SK-N-SH (cell line): ENCODE measurements at regions not wholly inside any gene's neighbourhood (a gene's known extent, or its start where the extent isn't known, plus 50 kb on each side); places are given as distances from the start of the nearest gene placed in this dataset.

ENCODE experiments used
- CTCF ChIA-PET: fragments of 300-600, 350-600 bp; formaldehyde crosslinking; extraction: SDS; loops from one replicate; lab custom pipeline; 2021; lab: Yijun Ruan, JAX
- POLR2A ChIA-PET: fragments of 350-600 bp; sonication (Branson Sonifier 250); formaldehyde crosslinking; extraction: SDS; loops from one replicate; lab custom pipeline; 2020; ENCODE audit warnings: antibody characterized with exemption, inconsistent platforms; lab: Yijun Ruan, JAX
- DNase-seq: peaks from one replicate; pipeline ENCODE4 v3.0.0; 2012
- H2AFZ ChIP-seq: fragments of 200-600 bp; sonication (generic); 2 replicates; pipeline ENCODE4 v1.8.1; 2016; ENCODE audit warnings: antibody characterized with exemption, mild to moderate bottlenecking, low read depth
- H3F3A ChIP-seq: fragments of 200-600 bp; sonication (generic); replicated peaks from 2 replicates; pipeline ENCODE3; 2016; ENCODE audit warnings: antibody characterized with exemption, mild to moderate bottlenecking; ENCODE audit not compliant: insufficient read depth
- H3K27ac ChIP-seq, 2 experiments: fragments of 200-500 bp in 1 of 2; fragments of 200-600 bp in 1 of 2; sonication (Bioruptor generic) in 1 of 2; sonication (generic), shearing (Covaris generic) in 1 of 2; 2 replicates each; pipeline versions ENCODE4 v1.5.1 to v1.6.1; 2014 to 2016; ENCODE audit warnings: low read depth in 2 of 2, inconsistent platforms in 1 of 2, low read length in 1 of 2, mild to moderate bottlenecking in 1 of 2, mixed read lengths in 1 of 2
- H3K27me3 ChIP-seq: fragments of 200-600 bp; sonication (generic), shearing (Covaris generic); 2 replicates; pipeline ENCODE4 v1.6.1; 2016; ENCODE audit warnings: mixed run types; ENCODE audit not compliant: insufficient read depth
- H3K36me3 ChIP-seq, 2 experiments: fragments of 200-500 bp in 1 of 2; fragments of 200-600 bp in 1 of 2; sonication (Bioruptor generic) in 1 of 2; sonication (generic) in 1 of 2; replicated peaks in 1 of 2; 2 replicates each; pipeline versions ENCODE3 to v1.5.1; 2014 to 2016; ENCODE audit warnings: low read length in 1 of 2, mild to moderate bottlenecking in 1 of 2; ENCODE audit not compliant: insufficient read depth in 2 of 2, control insufficient read depth in 1 of 2
- H3K4me1 ChIP-seq, 2 experiments: fragments of 200-500 bp in 1 of 2; fragments of 200-600 bp in 1 of 2; sonication (Bioruptor generic) in 1 of 2; sonication (generic), shearing (Covaris generic) in 1 of 2; 2 replicates each; pipeline versions ENCODE4 v1.5.1 to v1.6.1; 2014 to 2016; ENCODE audit warnings: low read depth in 1 of 2, low read length in 1 of 2, mixed run types in 1 of 2; ENCODE audit not compliant: insufficient read depth in 2 of 2, control insufficient read depth in 1 of 2
- H3K4me2 ChIP-seq: fragments of 200-600 bp; sonication (generic), shearing (Covaris generic); 2 replicates; pipeline ENCODE4 v1.6.1; 2017; ENCODE audit warnings: mixed run types
- H3K4me3 ChIP-seq, 2 experiments: fragments of 200-500 bp in 1 of 2; fragments of 200-600 bp in 1 of 2; sonication (Bioruptor generic) in 1 of 2; sonication (generic), shearing (Covaris generic) in 1 of 2; 2 replicates each; pipeline versions ENCODE4 v1.5.1 to v1.8.1; 2014 to 2016; ENCODE audit warnings: low read depth in 2 of 2, inconsistent platforms in 1 of 2, low read length in 1 of 2, mild to moderate bottlenecking in 1 of 2, mixed read lengths in 1 of 2, moderate library complexity in 1 of 2
- H3K79me2 ChIP-seq: fragments of 200-600 bp; sonication (generic); 2 replicates; pipeline ENCODE4 v1.8.1; 2017; ENCODE audit warnings: mild to moderate bottlenecking; ENCODE audit not compliant: insufficient read depth
- H3K9ac ChIP-seq: fragments of 200-600 bp; sonication (generic); 2 replicates; pipeline ENCODE4 v1.6.1; 2017; ENCODE audit warnings: mixed run types
- H3K9me2 ChIP-seq: fragments of 200-600 bp; sonication (generic); 2 replicates; pipeline ENCODE4 v1.6.1; 2017; ENCODE audit warnings: mixed run types
- H3K9me3 ChIP-seq: fragments of 200-600 bp; sonication (generic); 2 replicates; pipeline ENCODE4 v1.6.1; 2017; ENCODE audit warnings: mixed run types, mild to moderate bottlenecking, moderate library complexity
- H4K20me1 ChIP-seq: fragments of 200-600 bp; sonication (generic); 2 replicates; pipeline ENCODE4 v1.6.1; 2017; ENCODE audit warnings: mild to moderate bottlenecking, mixed run types; ENCODE audit not compliant: insufficient read depth
- CHD2 ChIP-seq: fragments of 150-350 bp; IDR thresholded peaks from 2 replicates; pipeline ENCODE4 v1.6.1; 2018; ENCODE audit warnings: low read length; ENCODE audit not compliant: partially characterized antibody
- EZH2phosphoT487 ChIP-seq: fragments of 200-600 bp; sonication (generic); IDR thresholded peaks from 2 replicates; pipeline ENCODE4 v1.6.1; 2017; ENCODE audit warnings: low read depth, mixed run types, mild to moderate bottlenecking, antibody characterized with exemption, moderate library complexity, borderline replicate concordance
- FOXJ3 ChIP-seq: sonication (generic); formaldehyde crosslinking; IDR thresholded peaks from 2 replicates; pipeline ENCODE4 v1.5.1; 2020; ENCODE audit warnings: mild to moderate bottlenecking, missing genetic modification reagents
- GABPA ChIP-seq: IDR thresholded peaks from 2 replicates; pipeline ENCODE4 v1.4.0; 2012; ENCODE audit warnings: low read depth, mild to moderate bottlenecking
- JUND ChIP-seq: IDR thresholded peaks from 2 replicates; pipeline ENCODE4 v1.4.0; 2012
- MEF2A ChIP-seq: IDR thresholded peaks from 2 replicates; pipeline ENCODE4 v1.4.0; 2012; ENCODE audit warnings: low read depth, borderline replicate concordance
- MXI1 ChIP-seq: IDR thresholded peaks from 2 replicates; pipeline ENCODE4 v1.6.1; 2012; ENCODE audit warnings: mild to moderate bottlenecking, low read depth, low read length, improper control_type of control experiment
- NRF1 ChIP-seq: IDR thresholded peaks from 2 replicates; pipeline ENCODE4 v1.6.1; 2012; ENCODE audit warnings: low read depth, mild to moderate bottlenecking, low read length
- POLR2AphosphoS5 ChIP-seq: IDR thresholded peaks from 2 replicates; pipeline ENCODE4 v1.6.1; 2012; ENCODE audit warnings: low read depth, low read length
- RAD21 ChIP-seq: IDR thresholded peaks from 2 replicates; pipeline ENCODE4 v1.6.1; 2012; ENCODE audit warnings: mild to moderate bottlenecking, low read length
- RCOR1 ChIP-seq: fragments of 150-350 bp; IDR thresholded peaks from 2 replicates; pipeline ENCODE4 v1.6.1; 2017; ENCODE audit warnings: antibody characterized with exemption, low read length
- RFX5 ChIP-seq: IDR thresholded peaks from 2 replicates; pipeline ENCODE4 v1.6.1; 2012; ENCODE audit warnings: mild to moderate bottlenecking, improper control_type of control experiment, low read length
- SIN3A ChIP-seq: IDR thresholded peaks from 2 replicates; pipeline ENCODE4 v1.6.1; 2012; ENCODE audit warnings: low read depth, mild to moderate bottlenecking, low read length, moderate library complexity, borderline replicate concordance
- SMC3 ChIP-seq: IDR thresholded peaks from 2 replicates; pipeline ENCODE4 v1.6.1; 2012; ENCODE audit warnings: low read depth, low read length, improper control_type of control experiment
- TAF1 ChIP-seq: IDR thresholded peaks from 2 replicates; pipeline ENCODE4 v1.6.1; 2012; ENCODE audit warnings: low read depth, mild to moderate bottlenecking, low read length, moderate library complexity, borderline replicate concordance
- TCF12 ChIP-seq: IDR thresholded peaks from 2 replicates; pipeline ENCODE4 v1.4.0; 2012
- YY1 ChIP-seq: IDR thresholded peaks from 2 replicates; pipeline ENCODE4 v1.4.0; 2012; ENCODE audit warnings: low read depth, mild to moderate bottlenecking
- WGBS: methylation state at CpG from one replicate; pipeline ENCODE4 v1.1.6; 2017; ENCODE audit warnings: low lambda C conversion rate; 5-methylcytosine and 5-hydroxymethylcytosine counted together
- TF ChIP-seq, protein P1 (sequence below): IDR thresholded peaks from 2 replicates; pipeline ENCODE4 v1.4.0; 2012; ENCODE audit warnings: low read depth
- TF ChIP-seq, protein P2 (sequence below): fragments of 150-350 bp; IDR thresholded peaks from 2 replicates; pipeline ENCODE4 v1.6.1; 2017; ENCODE audit warnings: antibody characterized with exemption, low read length, low read depth, borderline replicate concordance
- TF ChIP-seq, protein P3 (sequence below): fragments of 150-350 bp; IDR thresholded peaks from 2 replicates; pipeline ENCODE4 v1.6.1; 2016; ENCODE audit warnings: mild to moderate bottlenecking, low read depth, low read length
- TF ChIP-seq, protein P4 (sequence below): IDR thresholded peaks from 2 replicates; pipeline ENCODE4 v1.6.1; 2012; ENCODE audit warnings: mild to moderate bottlenecking, low read depth, low read length, moderate library complexity

GRCh38 chr4:181536811-181537434 lies 706.3 kb upstream of the TENM3 start (continued):
- TF ChIP-seq TAF1 = no peak
- TF ChIP-seq TCF12 = no peak
- TF ChIP-seq SMC3 = no peak
- TF ChIP-seq RFX5 = no peak
- TF ChIP-seq, protein P1, sequence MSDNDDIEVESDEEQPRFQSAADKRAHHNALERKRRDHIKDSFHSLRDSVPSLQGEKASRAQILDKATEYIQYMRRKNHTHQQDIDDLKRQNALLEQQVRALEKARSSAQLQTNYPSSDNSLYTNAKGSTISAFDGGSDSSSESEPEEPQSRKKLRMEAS = no peak
- TF ChIP-seq CHD2 = no peak
- no peak for TF ChIP-seq JUND

GRCh38 chr4:181538431-181538830 lies 704.8 kb upstream of the TENM3 start:
- Histone ChIP-seq H3K27me3 (no peaks in the 10 kb centered on the region; the same call in 1 of the 2 replicates), H3K4me1 (no peaks in the 10 kb centered on the region), H3K4me2 (no peak overlapping the region), H3K9me3 (no peaks in the 10 kb centered on the region), H3K27ac (no peak overlapping the region), H3K9me2 (no peaks in the 10 kb centered on the region), H3K79me2 (no peaks in the 10 kb centered on the region), H3F3A (no peaks in the 10 kb centered on the region), H3K36me3 (no peaks in the 10 kb centered on the region), H3K9ac (no peak overlapping the region), H4K20me1 (no peaks in the 10 kb centered on the region), H3K4me3 (no peak overlapping the region), H2AFZ (no peak overlapping the region)
- POLR2A ChIA-PET = no interaction called here
- WGBS = 35% methylated on average over 3 of the region's 3 CpGs
- CTCF ChIA-PET = interaction anchor here (1.1 to 2.7 kb wide), 3 partner anchors 10 to 874 kb away, joined by 3 to 22 read pairs (median 6); no protein-coding TSS in a partner anchor
- DNase-seq = no peak
- no peak for TF ChIP-seq FOXJ3 (CRISPR knock-in tag)

DNA sequence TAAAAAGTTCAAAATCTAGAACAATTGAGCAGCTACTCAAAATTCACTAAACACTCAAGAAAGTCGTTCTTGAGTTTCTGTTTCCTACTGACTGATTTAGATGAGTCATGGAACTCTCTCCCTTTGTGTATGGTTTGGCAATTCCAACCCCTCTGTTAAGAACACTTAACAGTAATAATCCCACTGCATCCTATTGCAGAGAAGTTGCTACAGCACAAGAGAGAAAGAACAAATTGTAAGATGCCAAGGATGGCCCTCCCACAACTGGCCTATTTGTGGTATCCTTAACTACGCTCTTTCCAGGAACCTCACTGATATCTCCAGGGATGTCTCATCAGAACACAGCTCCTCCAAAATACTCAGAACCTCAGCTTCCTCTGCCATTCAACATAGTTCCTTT lies 701.8 kb upstream of the TENM3 start:
- POLR2A ChIA-PET = interaction anchor here (0.6 kb wide), 1 partner anchor 507 kb away, joined by 3 read pairs; no protein-coding TSS in a partner anchor
- no peaks in the 10 kb centered on the region for H3K9me3 ChIP-seq
- H3F3A ChIP-seq = no peaks in the 10 kb centered on the region
- DNase-seq = no peak
- 60% methylated on average over 2 of the region's 2 CpGs for WGBS
- H3K9ac ChIP-seq = no peak overlapping the region
- no peaks in the 10 kb centered on the region for H3K79me2 ChIP-seq
- no peak overlapping the region for H3K4me2 ChIP-seq
- H3K4me1 ChIP-seq = no peaks in the 10 kb centered on the region
- no peaks in the 10 kb centered on the region for H3K9me2 ChIP-seq
- H3K27me3 ChIP-seq = no peaks in the 10 kb centered on the region
- H3K27ac ChIP-seq = no peak overlapping the region
- CTCF ChIA-PET = interaction anchor here (0.7 to 3.7 kb wide), 2 partner anchors 9 to 13 kb away, joined by 3 to 18 read pairs; no protein-coding TSS in a partner anchor
- H3K4me3 ChIP-seq = no peak overlapping the region
- no peaks in the 10 kb centered on the region for H3K36me3 ChIP-seq
- no peaks in the 10 kb centered on the region for H4K20me1 ChIP-seq
- H2AFZ ChIP-seq = no peak overlapping the region
- TF ChIP-seq, protein P2, sequence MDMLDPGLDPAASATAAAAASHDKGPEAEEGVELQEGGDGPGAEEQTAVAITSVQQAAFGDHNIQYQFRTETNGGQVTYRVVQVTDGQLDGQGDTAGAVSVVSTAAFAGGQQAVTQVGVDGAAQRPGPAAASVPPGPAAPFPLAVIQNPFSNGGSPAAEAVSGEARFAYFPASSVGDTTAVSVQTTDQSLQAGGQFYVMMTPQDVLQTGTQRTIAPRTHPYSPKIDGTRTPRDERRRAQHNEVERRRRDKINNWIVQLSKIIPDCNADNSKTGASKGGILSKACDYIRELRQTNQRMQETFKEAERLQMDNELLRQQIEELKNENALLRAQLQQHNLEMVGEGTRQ = no peak
- TF ChIP-seq NRF1 (no peak), EZH2phosphoT487 (no peak), SIN3A (no peak), MXI1 (no peak), POLR2AphosphoS5 (no peak), GABPA (no peak), MEF2A (no peak), YY1 (no peak), FOXJ3 (CRISPR knock-in tag) (no peak), RCOR1 (no peak), RAD21 (no peak)
- TF ChIP-seq, protein P3, sequence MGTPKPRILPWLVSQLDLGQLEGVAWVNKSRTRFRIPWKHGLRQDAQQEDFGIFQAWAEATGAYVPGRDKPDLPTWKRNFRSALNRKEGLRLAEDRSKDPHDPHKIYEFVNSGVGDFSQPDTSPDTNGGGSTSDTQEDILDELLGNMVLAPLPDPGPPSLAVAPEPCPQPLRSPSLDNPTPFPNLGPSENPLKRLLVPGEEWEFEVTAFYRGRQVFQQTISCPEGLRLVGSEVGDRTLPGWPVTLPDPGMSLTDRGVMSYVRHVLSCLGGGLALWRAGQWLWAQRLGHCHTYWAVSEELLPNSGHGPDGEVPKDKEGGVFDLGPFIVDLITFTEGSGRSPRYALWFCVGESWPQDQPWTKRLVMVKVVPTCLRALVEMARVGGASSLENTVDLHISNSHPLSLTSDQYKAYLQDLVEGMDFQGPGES = no peak
- TF ChIP-seq, protein P4, sequence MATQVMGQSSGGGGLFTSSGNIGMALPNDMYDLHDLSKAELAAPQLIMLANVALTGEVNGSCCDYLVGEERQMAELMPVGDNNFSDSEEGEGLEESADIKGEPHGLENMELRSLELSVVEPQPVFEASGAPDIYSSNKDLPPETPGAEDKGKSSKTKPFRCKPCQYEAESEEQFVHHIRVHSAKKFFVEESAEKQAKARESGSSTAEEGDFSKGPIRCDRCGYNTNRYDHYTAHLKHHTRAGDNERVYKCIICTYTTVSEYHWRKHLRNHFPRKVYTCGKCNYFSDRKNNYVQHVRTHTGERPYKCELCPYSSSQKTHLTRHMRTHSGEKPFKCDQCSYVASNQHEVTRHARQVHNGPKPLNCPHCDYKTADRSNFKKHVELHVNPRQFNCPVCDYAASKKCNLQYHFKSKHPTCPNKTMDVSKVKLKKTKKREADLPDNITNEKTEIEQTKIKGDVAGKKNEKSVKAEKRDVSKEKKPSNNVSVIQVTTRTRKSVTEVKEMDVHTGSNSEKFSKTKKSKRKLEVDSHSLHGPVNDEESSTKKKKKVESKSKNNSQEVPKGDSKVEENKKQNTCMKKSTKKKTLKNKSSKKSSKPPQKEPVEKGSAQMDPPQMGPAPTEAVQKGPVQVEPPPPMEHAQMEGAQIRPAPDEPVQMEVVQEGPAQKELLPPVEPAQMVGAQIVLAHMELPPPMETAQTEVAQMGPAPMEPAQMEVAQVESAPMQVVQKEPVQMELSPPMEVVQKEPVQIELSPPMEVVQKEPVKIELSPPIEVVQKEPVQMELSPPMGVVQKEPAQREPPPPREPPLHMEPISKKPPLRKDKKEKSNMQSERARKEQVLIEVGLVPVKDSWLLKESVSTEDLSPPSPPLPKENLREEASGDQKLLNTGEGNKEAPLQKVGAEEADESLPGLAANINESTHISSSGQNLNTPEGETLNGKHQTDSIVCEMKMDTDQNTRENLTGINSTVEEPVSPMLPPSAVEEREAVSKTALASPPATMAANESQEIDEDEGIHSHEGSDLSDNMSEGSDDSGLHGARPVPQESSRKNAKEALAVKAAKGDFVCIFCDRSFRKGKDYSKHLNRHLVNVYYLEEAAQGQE = no peak
- TF ChIP-seq, protein P1 = no peak
- TF ChIP-seq, all 33 proteins: peak for 0
